Fibroblast of lung (primary cell): ENCODE measurements at regions not wholly inside any gene's neighbourhood (a gene's known extent, or its start where the extent isn't known, plus 50 kb on each side); places are given as distances from the start of the nearest gene placed in this dataset.

Experiments used
- EZH2 ChIP-seq: IDR thresholded peaks from 2 replicates; pipeline ENCODE4 v1.5.1; 2012; ENCODE audit warnings: low read length, control low read depth, mild to moderate bottlenecking; ENCODE audit errors: missing control alignments
- TF ChIP-seq, protein P1 (sequence below), 2 donors: IDR thresholded peaks in 1 of 2; conservative IDR thresholded peaks in 1 of 2; 1 replicate in 1 of 2; 2 replicates in 1 of 2; pipeline ENCODE4 v1.5.1; 2011 to 2012; ENCODE audit warnings: low read length in 2 of 2, control low read depth in 1 of 2, inconsistent platforms in 1 of 2, low read depth in 1 of 2, mild to moderate bottlenecking in 1 of 2

DNA sequence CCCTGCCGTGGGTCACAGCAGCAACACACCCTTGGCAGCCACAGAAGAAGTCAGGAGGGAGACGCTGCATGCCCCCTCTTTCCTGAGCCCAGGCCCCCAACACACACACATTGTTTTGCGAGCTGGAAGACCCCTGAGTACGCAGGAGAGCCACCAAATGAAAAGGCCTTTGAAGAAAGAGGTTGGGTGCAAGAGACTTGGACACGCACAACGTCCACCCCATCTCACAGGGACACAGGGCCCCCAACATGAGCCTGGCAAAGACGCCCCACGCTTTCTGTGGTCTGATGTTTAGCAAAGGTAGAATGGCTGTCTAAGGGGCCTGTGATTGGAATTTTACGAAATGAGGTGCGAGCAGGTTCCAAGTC lies 185.0 kb downstream of the TTLL2 start:
- TF ChIP-seq, protein P1, sequence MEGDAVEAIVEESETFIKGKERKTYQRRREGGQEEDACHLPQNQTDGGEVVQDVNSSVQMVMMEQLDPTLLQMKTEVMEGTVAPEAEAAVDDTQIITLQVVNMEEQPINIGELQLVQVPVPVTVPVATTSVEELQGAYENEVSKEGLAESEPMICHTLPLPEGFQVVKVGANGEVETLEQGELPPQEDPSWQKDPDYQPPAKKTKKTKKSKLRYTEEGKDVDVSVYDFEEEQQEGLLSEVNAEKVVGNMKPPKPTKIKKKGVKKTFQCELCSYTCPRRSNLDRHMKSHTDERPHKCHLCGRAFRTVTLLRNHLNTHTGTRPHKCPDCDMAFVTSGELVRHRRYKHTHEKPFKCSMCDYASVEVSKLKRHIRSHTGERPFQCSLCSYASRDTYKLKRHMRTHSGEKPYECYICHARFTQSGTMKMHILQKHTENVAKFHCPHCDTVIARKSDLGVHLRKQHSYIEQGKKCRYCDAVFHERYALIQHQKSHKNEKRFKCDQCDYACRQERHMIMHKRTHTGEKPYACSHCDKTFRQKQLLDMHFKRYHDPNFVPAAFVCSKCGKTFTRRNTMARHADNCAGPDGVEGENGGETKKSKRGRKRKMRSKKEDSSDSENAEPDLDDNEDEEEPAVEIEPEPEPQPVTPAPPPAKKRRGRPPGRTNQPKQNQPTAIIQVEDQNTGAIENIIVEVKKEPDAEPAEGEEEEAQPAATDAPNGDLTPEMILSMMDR (conservative IDR thresholded peaks at IDR 0.05 in 1 of 2, IDR thresholded peaks at IDR 0.05 in 1 of 2; ENCODE audit: low read depth in 1 of 2, low read length in 2 of 2): no peak
- no peak for TF ChIP-seq EZH2
